Adrenal gland (tissue), 9 donors: ENCODE measurements at regions not wholly inside any gene's neighbourhood (a gene's known extent, or its start where the extent isn't known, plus 50 kb on each side); places are given as distances from the start of the nearest gene placed in this dataset.
"Not testable (repeated sequence)": the region's sequence is repeated elsewhere in the genome, so short reads cannot be mapped to it uniquely, and the experiment has no call there.

Experiments
- DNase-seq, 7 donors: peaks; one replicate each; pipeline ENCODE4 v3.0.0-alpha.2; 2019 to 2020
- H3K27ac ChIP-seq, 5 donors: fragments of 200-600 bp; sonication (generic) in 4 of 5; 1 replicate in 3 of 5; 2 replicates in 2 of 5; pipeline versions ENCODE4 v1.5.1 to v1.8.0; 2016 to 2020; ENCODE audit warnings: mild to moderate bottlenecking in 1 of 5
- H3K27me3 ChIP-seq: fragments of 200-600 bp; 2 replicates; pipeline ENCODE4 v1.8.0; 2021
- H3K36me3 ChIP-seq, 2 donors: fragments of 200-600 bp; replicated peaks in 1 of 2; 1 replicate in 1 of 2; 2 replicates in 1 of 2; pipeline versions ENCODE4 v1.5.1 to v1.8.0; 2018 to 2022
- H3K4me1 ChIP-seq, 2 donors: fragments of 200-600 bp; replicated peaks in 1 of 2; 1 replicate in 1 of 2; 2 replicates in 1 of 2; pipeline versions ENCODE4 v1.5.1 to v1.8.0; 2018 to 2021
- H3K4me3 ChIP-seq, 4 donors: fragments of 200-600 bp; sonication (generic) in 3 of 4; one replicate each; pipeline ENCODE4 v1.5.1; 2016 to 2018
- H3K9me3 ChIP-seq, 3 donors: fragments of 200-600 bp; sonication (generic) in 1 of 3; replicated peaks in 1 of 3; 1 replicate in 2 of 3; 2 replicates in 1 of 3; pipeline versions ENCODE4 v1.5.1 to v1.8.0; 2016 to 2021
- CTCF ChIP-seq, 6 experiments: fragments of 450-650 bp in 4 of 6; fragments of 200-600 bp in 2 of 6; sonication (generic) in 1 of 6; IDR thresholded peaks; 1 replicate in 5 of 6; 2 replicates in 1 of 6; pipeline versions ENCODE4 v1.5.1 to v1.8.0; 2016 to 2021; ENCODE audit warnings: antibody characterized with exemption in 6 of 6, mild to moderate bottlenecking in 2 of 6, moderate library complexity in 1 of 6
- POLR2A ChIP-seq, 2 donors: fragments of 450-650 bp; IDR thresholded peaks; one replicate each; pipeline ENCODE4 v1.6.1; 2017; ENCODE audit warnings: antibody characterized with exemption in 2 of 2, mild to moderate bottlenecking in 2 of 2, moderate library complexity in 1 of 2
- WGBS, 4 donors: extraction: QIAGEN DNeasy Blood & Tissue Kit in 2 of 4; methylation state at CpG; one replicate each; pipeline versions ENCODE4 v1.1.5 to v1.1.7; 2013 to 2017; 5-methylcytosine and 5-hydroxymethylcytosine counted together
- intact Hi-C, 2 donors: fragments of 100-400 bp; cut with DNase I; formaldehyde crosslinking; loops; one replicate each; pipeline versions ENCODE4 v1.14.1 to v1.15.0; 2022 to 2023
- donor health status: healthy with polysubstance abuse.
- donor health status: Bipolar disorder and iron deficiency.
- donor health status: DM: yes; HTN: yes; CAD: no.
- donor health status: DM: no; HTN: no; CAD: no.
- donor health status: DM: no; HTN: no; CAD: no.

- no peaks in the 10 kb centered on the region for H3K9me3 ChIP-seq
- no peak overlapping the region for H3K27ac ChIP-seq
- H3K27me3 ChIP-seq, result no peaks in the 10 kb centered on the region
- no peak for TF ChIP-seq CTCF (IDR thresholded peaks at IDR 0.05)
- TF ChIP-seq POLR2A (IDR thresholded peaks at IDR 0.05), result no peak
- no peaks in the 10 kb centered on the region for H3K4me1 ChIP-seq
- intact Hi-C loops, result no loop called here
- no peak overlapping the region for H3K4me3 ChIP-seq
- DNase-seq, result no peak
- no peaks in the 10 kb centered on the region for H3K36me3 ChIP-seq
Measured at GRCh38 chr6:111925296-111925695, 52.0 kb upstream of the FYN start.

- DNase-seq, result no peak
- H3K27me3 ChIP-seq, result no peaks in the 10 kb centered on the region
- 69 to 75% (median 74%) methylated on average over 7 of the region's 7 CpGs for WGBS, 4 donors
- H3K4me3 ChIP-seq, result no peak overlapping the region
- H3K27ac ChIP-seq, result no peak overlapping the region
- H3K4me1 ChIP-seq, result no peaks in the 10 kb centered on the region
- no peaks in the 10 kb centered on the region for H3K36me3 ChIP-seq
- intact Hi-C loops, result no loop called here
- H3K9me3 ChIP-seq, result no peaks in the 10 kb centered on the region
- TF ChIP-seq CTCF (IDR thresholded peaks at IDR 0.05), result no peak
- no peak for TF ChIP-seq POLR2A (IDR thresholded peaks at IDR 0.05)
Measured at GRCh38 chr6:111926731-111927302, 53.6 kb upstream of the FYN start.

DNA sequence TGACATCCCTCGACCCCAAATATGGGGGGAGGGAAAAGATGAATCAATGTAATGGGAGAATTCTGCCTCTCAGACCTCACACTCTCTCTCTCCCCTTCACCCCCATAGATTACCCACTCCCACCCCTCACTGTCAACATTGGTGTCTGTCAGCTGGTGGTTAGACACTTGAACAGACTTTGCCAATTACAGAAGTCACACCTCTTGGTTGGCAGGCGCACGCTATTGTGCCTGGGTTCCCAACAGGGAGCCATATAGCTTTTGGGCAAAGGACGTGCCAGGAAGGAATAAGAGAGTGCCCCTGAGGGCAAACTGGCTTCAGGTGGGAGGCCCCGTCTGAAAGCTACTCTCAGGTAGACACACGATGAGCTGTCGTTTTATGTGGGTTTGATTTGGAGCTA is 54.1 kb upstream of the FYN start:
- no peak overlapping the region for H3K27ac ChIP-seq
- H3K9me3 ChIP-seq, result no peaks in the 10 kb centered on the region
- H3K27me3 ChIP-seq, result no peaks in the 10 kb centered on the region
- H3K36me3 ChIP-seq, result no peaks in the 10 kb centered on the region
- no peak overlapping the region for H3K4me3 ChIP-seq
- WGBS, 4 donors, result 41 to 80% (median 65%) methylated on average over 7 of the region's 7 CpGs
- intact Hi-C loops, result no loop called here
- TF ChIP-seq POLR2A (IDR thresholded peaks at IDR 0.05) (no peak), CTCF (IDR thresholded peaks at IDR 0.05) (no peak)
- H3K4me1 ChIP-seq, result no peaks in the 10 kb centered on the region
- no peak for DNase-seq

GRCh38 chr6:111928139-111928538 is 54.9 kb upstream of the FYN start:
- intact Hi-C loops, result no loop called here
- DNase-seq, result no peak
- H3K27me3 ChIP-seq, result no peaks in the 10 kb centered on the region
- 77 to 90% (median 84%) methylated on average over 1 of the region's 1 CpG for WGBS, 4 donors
- H3K36me3 ChIP-seq, result no peaks in the 10 kb centered on the region
- H3K4me3 ChIP-seq, result no peak overlapping the region
- no peak overlapping the region for H3K27ac ChIP-seq
- TF ChIP-seq POLR2A (IDR thresholded peaks at IDR 0.05), result no peak
- TF ChIP-seq CTCF (IDR thresholded peaks at IDR 0.05), result no peak
- H3K4me1 ChIP-seq, result no peaks in the 10 kb centered on the region
- no peaks in the 10 kb centered on the region for H3K9me3 ChIP-seq

DNA sequence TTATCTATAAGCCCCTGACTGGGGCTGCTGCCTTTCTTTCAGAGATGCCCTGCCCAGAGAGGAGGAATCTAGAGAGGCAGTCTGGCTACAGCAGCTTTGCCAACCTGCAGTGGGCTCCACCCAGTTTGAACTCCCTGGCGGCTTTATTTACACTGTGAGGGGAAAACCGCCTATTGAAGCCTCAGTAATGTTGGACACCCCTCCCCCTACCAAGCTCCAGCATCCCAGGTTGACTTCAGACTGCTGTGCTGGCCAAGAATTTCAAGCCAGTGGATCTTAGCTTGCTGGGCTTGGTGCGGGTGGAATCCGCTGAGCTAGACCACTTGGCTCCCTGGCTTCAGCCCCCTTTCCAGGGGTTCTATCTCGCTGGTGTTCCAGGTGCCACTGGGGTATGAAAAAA is 61.4 kb upstream of the FYN start:
- H3K27ac ChIP-seq, H3K9me3 ChIP-seq, intact Hi-C loops, H3K4me3 ChIP-seq, H3K36me3 ChIP-seq, DNase-seq, H3K4me1 ChIP-seq, H3K27me3 ChIP-seq: not testable (repeated sequence)
- 70 to 88% (median 77%) methylated on average over 4 to 5 of the region's 5 CpGs for WGBS, 4 donors
